Cardiac fibroblast (primary cell): ENCODE measurements at regions not wholly inside any gene's neighbourhood (a gene's known extent, or its start where the extent isn't known, plus 50 kb on each side); places are given as distances from the start of the nearest gene placed in this dataset.

Source experiments
- DNase-seq, 2 donors: peaks; one replicate each; pipeline versions ENCODE4 v3.0.0 to v3.0.0-alpha.2; 2010; ENCODE audit warnings: low read depth in 2 of 2
- H3K4me3 ChIP-seq, 2 donors: replicated peaks in 1 of 2; 1 replicate in 1 of 2; 2 replicates in 1 of 2; pipeline ENCODE4 v1.5.1; 2011; ENCODE audit warnings: low read depth in 2 of 2, low read length in 2 of 2, mild to moderate bottlenecking in 2 of 2, moderate library complexity in 1 of 2
- CTCF ChIP-seq: IDR thresholded peaks from one replicate; pipeline ENCODE4 v1.5.1; 2011; ENCODE audit warnings: low read depth, mild to moderate bottlenecking, low read length, inconsistent platforms

- H3K4me3 ChIP-seq: no peak overlapping the region
- TF ChIP-seq CTCF: no peak
- peak in 1 of 2 donors; percentile 5 for DNase-seq
Observed at GRCh38 chr6:109306733-109307132, 75.5 kb downstream of the CD164 start.

GRCh38 chr6:109305028-109305427 is 77.2 kb downstream of the CD164 start:
- H3K4me3 ChIP-seq: no peak overlapping the region
- no peak for TF ChIP-seq CTCF

GRCh38 chr6:109304284-109305015 is 77.8 kb downstream of the CD164 start:
- H3K4me3 ChIP-seq: no peak overlapping the region
- DNase-seq: peak in 1 of 2 donors; percentile 48
- TF ChIP-seq CTCF: no peak

More at GRCh38 chr6:109305028-109305427, 77.2 kb downstream of the CD164 start:
- DNase-seq: no peak

GRCh38 chr6:109303640-109304283 is 78.5 kb downstream of the CD164 start:
- no peak overlapping the region for H3K4me3 ChIP-seq
- TF ChIP-seq CTCF: no peak
- DNase-seq: no peak

- H3K4me3 ChIP-seq: no peak overlapping the region
- no peak for TF ChIP-seq CTCF
- no peak for DNase-seq
Observed at GRCh38 chr6:109303164-109303563, 79.1 kb downstream of the CD164 start.

- H3K4me3 ChIP-seq: no peak overlapping the region
- no peak for DNase-seq
- TF ChIP-seq CTCF: no peak
Observed at GRCh38 chr6:109302176-109302575, 80.1 kb downstream of the CD164 start.
